ENCODE measurements at regions not wholly inside any gene's neighbourhood (a gene's known extent, or its start where the extent isn't known, plus 50 kb on each side); places are given as distances from the start of the nearest gene placed in this dataset.

DNA sequence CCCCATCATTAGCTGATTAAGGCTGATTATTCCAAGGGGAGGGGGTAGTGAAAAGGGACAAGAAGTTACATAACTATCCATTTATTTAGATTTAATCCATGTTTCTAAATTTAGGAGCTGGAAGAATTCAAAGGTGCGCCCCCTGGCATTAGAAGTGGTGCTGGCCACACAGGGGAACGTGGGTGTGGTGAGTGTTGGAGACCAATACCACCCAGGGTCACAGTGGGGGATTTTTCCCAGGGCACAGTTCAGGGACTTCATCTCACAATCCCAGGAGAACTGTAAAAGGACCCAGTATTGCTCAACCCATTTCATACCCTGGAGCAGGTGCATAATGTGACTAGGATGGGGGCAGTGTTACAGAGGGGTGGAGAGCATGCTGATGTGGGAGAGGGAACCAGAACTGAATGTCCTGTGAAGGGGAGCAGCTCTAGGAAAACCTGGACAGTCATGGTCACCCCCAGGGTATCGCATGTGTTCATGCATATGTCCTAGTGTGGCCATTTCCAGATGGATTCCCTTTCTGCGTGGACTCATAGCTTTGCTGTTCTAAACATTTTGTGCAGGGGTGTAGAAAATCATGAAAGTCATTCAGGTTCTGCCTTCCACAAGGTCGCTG, 110.3 kb downstream of the LSM3 start:
- no peak for DNase-seq

DNA sequence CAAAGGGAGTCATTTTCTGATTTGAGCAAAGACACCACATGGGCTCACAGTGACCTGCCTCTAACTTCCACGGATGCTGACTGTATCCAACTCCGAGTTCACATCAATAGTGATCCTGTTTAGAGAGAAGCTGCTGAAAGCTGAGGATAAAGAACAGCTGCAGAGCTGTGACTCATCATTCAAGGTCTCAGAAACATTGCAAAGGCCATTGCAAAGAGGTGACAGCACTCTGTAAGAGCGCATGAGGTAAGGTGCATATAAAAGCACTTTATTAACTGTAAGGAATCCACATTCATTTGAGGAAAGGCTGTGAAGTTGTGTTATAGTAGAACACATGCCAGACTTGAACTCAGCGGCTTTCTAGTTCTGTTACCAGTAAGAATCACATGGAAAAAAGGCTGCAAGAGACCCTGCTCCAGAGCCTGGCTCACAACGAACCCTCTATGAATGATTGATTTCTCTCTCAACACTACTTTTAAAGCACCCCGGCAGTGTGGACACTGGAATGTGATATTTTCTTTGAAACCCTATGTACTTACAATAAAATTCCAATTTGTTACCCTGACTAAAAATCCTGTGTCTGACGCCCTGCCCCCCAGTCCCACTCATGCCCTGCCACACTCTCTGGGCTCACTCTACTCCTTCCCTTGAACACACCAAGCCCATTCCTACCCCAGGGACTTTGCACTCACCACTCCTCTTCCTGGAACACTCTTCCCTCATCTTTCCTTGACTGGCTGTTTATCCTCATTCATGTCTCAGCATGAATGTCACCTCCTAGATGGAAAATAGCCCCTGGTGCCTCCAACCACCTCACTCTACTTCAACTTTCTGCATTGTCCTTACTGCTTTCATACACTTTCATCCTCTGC, 111.2 kb downstream of the LSM3 start:
- no peak for DNase-seq

DNA sequence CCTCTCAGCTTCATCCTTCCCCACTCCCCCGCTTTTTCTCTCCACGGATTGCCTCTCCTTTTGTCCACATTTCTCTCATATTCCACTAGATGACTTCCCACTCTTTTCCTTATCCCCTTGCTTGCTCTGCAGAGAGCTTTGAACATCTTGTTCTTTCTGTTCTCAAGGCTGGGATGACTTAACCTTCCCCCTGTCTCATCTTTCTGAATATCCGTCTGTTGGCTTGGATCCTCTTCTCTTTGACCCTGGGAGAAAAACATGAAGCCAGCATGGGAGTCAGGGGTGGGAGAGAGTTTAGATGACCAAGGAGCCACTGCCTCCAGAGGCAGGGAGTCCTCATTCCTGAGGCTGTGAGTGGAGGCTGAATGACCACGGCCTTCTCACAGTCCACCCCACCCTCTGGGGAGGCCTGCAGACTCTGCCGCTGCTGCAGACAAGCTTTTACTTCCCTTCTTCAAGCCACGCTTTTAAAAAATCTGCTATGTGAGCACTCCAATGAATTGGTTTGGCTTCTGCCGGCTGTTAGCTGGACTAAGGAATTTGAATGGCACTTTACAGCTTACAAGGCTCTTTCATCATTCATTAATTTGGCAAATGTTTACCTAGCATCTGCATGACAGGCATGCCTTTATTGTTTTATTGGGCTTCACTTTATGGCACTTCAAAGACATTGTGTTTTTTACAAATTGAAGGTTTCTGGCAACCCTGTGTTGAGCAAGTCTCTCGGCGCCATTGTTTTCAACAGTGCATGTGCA, 111.6 kb upstream of the SLC6A6 start:
- no peak for DNase-seq

DNA sequence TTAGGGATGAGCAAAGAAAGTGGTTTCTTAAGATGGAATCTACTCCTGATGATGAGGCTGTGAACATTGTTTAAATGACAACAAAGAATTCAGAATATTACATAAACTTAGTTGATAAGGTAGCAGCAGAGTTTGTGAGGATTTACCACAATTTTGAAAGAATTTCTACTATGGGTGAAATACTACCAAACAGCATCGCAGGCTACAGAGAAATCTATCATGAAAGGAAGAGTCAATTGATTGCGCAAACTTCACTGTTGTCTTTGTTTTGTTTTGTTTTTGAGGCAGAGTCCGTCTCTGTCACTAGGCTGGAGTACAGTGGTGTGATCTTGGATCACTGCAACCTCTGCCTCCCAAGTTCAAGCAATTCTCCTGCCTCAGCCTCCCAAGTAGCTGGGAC, 107.4 kb upstream of the SLC6A6 start:
- no peak for DNase-seq

DNA sequence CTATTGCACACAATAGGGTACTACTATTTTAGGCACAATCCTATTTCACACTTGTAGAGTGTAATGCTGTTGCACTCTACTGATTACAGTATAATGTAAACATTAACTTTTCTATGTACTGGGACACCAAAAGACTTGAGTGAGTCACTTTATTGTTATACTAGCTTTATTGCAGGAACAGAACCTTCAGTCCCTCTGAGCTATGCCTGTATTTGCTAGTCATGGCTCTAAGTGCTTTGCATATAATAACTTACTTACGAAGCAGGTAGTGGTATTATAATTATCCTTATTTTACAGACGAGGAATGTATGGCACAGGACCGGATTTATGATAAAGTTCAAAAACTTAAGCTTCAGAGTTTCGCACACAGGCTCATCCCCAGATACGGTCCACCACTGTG, 106.6 kb upstream of the SLC6A6 start:
- DNase-seq, result no peak

DNA sequence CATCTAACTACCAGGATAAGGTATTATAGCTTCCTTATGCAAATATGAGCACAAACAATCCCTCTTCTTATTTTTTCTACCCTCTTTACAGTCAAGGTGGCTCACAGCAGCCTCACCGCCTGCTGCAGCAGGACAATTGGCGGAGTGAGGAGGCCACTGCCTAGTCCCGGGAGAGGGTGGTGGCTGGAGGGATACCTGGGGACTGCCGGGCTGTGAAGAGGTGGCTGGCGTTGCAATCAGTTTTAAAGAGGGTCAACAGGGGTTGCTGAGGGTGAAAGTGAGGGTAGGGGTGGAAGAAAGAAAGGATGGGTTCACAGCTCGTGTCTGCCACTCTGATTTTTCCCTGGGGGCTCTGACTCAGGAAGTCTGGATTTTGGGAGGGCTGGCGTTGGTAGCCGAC, 105.1 kb upstream of the SLC6A6 start:
- no peak for DNase-seq

DNA sequence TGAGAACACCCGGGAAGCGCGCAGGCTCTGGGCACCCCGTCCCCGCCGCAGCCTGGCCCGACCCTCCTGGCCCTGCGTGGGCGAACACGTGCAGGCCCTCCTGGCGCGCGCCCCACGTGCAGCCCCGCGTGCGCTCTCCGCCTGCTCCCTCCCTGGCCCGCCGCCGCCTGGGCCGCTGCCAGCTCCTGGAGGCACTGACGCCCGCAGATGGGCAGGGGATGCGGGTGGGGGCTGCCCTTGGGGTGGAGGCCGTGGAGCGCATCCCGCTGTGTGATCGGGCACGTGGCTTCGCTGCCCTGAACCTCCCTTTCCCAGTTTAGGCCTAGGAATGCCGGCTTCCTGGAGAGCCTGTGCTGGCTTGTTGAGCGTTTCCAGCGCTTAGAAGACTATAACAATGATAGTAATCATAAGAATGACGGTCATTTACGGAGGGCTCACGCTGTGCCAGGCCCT, 104.6 kb upstream of the SLC6A6 start:
- DNase-seq, result no peak

DNA sequence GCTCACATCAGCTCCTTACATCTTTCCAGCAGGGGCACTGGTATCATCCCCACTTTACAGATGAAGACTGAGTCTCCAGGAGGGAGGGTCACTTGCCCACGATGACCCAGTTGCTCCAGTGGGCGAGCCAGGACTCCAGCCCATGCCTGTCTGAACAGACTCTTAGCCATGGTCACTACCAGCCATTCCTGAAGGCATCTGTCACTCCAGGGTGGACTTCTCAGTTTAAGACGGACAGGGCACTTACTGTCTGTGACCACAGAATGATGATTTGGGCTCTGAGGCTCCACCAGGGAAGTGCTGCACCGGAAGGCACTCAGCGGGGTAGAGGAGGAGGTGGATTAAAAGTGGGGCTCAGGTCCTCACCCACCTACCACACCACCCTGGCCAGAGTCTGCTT, 104.0 kb upstream of the SLC6A6 start:
- DNase-seq, result no peak

DNA sequence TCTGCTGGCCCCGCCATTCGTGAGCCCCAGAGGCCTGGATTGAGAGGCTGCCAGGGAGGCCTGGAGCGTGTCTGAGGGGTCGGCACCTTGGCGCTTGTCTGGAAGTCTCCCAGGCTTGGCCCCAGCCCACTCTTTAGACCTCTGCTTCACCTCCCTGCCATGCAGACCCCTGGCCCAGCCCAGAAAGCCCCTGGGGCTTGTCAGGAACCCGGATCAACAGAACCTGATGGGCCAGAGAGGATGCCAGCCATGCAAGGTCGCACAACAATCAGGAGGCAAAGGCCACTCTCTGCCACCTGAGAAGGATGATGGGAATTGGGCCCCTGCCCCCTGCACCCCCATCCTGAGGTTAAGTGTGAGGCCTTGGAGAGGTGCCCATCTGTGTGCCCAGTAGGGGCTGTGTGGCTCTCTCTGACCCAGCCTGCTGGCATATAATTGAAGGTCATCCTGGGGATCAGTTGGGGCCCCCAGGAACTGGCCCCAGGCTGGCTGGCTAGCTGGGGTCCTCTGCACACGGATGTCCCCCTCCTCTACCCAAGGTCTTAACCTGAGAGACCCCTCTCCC, 103.3 kb upstream of the SLC6A6 start:
- DNase-seq, result no peak

DNA sequence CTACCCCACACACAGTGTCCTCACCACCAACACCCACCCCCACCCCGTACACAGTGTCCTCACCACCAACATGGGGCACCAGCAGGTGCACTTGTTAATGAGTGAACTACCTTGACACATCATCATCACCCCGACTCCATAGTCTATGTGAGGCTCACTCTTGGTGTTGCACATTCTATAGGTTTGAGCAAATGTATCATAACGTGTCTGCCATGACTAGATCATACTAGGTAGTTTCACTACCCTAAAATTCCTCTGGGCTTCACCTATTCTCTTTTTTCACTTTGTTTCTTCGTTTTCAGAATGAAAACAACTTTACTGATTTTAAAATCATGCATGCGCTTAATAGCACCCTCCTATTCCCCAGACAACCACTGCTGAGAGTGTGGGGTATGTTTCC, 102.6 kb upstream of the SLC6A6 start:
- DNase-seq, result no peak

DNA sequence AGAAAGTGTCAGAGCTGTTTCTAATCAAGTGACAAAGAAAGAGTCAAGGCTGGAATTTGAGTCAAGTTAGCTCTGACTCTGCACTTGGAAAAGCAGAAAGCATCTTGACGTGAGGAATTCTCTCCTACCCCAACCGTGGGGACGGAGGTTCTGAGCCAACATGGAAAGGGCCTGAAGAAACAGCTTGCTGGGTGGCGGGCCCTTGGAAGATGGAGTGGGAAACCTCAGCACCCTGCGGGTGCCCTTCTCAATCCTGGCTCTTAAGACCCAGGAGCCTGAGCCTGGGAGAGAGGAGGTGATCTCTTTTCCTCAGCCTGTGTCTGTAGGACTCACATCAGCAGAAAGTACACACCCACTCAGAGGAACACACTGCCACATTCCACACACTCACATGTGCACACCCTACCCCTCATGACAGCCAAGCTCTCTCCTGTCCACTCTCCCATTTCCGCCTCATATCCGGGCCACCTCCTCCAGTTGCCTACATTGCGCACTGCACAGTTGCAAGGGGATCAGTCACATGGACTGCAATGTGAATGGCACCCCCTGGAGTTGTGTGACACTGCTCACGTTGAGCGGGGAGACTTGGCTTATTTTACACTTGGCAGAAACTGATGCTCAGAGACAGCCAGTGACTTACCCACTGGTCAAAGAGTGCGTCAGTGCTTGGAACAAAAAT, 101.5 kb upstream of the SLC6A6 start:
- DNase-seq, result no peak

DNA sequence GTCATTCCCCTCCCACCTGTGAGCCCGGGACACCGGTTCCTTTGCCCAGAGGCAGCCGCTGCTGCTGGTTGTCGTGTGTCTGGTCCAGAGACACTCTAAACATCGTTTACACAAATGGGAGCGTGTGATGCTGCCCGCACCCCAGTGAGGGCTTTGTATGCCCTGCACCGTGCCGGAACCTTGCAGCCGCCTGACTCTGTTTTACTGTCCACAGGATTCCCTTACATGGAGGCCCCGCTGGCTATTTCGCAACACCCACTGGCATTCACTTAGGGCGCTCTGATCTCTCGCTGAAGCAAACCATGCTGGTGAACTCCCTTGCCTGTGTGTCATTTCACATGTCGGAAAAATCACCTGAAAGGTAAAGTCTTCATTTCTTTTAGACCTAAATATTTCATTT, 100.8 kb upstream of the SLC6A6 start:
- DNase-seq, result no peak

DNA sequence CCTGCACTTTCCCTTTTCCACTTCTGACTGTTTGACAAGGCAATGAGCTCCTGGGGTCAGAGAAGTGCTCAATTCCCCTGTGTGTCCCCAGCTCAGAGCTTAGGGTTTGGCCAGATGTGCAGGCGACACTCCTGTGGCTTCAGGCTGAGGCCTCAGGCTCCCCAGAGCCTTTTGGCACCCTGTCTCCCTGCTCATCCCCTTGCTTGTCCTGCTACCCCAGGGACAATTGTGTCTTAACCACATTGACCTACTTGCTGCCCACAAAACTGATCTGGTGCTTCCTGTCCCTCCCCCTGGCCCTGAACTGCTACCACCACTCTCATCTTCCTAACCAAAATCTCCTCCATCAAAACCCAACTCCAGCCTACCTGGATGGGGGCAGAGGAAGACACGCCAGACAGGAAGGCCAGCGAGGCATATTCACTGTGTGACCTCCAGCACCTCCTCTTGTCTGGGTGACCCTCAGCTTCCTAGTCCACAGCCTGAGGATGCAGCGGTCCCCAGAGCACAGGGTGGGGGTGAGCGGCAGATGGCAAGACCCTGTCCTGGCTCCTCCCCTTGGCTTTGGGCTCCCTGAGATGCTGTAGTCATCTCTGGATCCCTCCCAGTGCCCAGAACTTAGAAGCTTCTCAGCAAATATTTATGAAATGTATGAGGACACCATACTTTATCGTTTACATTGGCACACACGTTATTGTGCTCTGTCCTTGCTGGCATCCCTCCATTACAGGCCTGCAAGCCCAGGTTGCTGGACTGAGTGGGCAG, 98.9 kb upstream of the SLC6A6 start:
- DNase-seq, result no peak

DNA sequence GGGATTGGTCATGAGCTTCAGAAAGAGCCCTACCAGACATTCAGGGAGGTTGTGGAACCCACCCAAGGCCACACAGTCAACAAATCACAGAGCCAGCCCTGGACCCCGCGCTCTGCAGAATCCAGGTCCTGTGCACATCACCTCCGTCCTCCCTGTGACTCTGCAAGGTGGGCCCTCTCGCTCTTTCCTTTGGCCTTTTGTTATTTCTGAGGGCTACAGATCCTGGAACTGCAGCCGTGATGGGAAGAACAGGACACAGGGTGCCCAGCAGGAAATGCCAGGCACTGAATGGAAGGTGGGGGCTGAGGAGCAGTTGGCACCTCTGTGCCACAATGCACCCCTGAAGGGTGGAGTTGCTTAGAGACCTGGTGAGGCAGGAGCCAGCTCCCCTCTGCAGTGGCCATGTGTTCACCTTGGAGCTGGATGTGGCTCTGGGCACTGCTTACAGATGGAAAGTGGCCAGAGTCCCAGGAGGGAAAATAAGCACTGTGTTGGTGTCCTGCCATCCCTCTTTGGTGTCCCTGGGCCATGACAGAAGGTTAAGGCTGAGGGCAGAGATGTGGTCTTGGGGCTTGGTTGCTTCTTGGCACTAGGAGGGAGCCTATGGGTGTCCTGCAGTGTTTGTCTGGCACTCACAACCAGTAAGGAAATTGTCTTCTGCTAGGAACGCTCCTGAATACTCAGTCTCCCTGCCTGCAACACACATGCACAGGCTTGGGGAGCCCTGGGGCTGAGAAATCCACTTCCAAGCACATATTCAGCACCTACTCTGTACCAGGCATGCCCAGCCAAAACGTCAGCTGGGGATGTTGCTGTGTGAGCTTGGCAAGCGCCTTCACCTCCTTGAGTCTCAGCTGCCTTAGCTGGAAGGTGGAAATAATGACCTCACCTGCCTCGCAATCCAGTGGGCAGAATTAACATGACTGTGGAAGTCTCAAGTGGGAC, 98.0 kb upstream of the SLC6A6 start:
- no peak for DNase-seq

DNA sequence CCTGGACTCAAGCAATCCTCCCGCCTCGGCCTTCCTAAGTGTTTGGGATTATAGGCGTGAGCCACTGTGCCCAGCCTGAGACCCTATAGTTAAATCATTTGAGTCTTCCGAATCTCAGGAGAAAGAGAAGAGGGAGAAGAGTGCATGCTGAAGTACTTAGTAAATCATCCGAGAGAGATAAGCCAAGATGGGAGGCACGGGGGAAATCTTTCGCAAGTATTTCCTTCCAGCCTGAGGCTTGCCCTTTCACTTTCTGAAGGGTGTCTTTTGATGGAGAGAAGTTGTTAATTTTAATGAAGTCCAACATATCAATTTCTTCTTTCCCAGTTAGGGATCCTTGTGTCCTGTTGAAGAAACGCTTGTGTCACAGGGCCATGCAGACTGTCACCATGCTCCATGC, 97.1 kb upstream of the SLC6A6 start:
- DNase-seq, result no peak

DNA sequence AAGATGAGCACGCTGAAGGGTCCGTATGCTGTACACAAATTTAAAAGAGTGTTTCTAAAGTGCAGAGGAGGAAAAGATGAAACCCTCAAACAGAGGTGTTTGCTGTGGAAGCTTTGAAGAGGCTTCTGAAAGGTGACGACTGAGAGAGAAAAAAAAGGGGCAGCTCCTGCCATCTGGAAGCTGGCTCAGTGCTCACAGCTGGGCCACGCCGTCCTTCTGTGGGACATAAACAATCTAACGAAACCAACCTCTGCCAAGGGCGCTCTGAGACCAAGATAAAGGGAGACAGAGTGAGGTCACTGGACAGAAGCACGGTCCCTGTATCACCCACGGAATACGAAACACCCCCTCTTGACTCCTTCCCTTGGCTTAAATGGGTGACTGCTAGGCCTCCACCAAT, 96.3 kb upstream of the SLC6A6 start:
- DNase-seq, result no peak

DNA sequence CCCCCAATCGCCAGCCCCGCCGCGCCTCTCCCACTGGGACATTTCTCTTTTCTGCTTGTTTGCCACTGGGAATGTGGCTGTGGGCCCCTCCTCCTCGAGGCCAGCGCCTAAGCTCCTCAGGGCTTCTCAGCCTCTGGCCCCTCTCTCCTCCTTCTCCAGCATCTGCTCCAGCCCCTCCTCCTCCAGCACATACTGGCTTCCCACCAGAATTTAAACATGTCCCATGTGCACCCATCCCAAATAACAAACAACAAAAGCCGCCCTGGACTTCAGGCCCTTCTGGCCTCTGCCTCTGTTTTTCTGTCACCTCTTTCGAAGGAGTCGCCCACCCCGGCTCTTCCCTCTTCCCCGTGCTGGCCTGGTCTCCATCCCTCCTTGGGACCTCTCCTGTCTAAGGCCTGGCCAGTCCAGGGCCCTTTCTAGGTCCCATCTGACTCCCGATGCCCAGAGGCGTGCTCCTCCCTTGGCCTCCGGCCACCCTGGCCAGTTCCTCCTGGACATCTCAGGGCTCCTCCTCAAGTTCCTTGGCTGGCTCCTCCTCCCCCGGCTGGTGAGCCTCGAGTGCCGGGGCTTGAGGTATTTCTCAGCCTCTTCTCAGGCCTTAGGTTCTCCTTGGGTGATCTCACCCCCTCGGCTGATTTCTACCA, 94.6 kb upstream of the SLC6A6 start:
- no peak for DNase-seq

DNA sequence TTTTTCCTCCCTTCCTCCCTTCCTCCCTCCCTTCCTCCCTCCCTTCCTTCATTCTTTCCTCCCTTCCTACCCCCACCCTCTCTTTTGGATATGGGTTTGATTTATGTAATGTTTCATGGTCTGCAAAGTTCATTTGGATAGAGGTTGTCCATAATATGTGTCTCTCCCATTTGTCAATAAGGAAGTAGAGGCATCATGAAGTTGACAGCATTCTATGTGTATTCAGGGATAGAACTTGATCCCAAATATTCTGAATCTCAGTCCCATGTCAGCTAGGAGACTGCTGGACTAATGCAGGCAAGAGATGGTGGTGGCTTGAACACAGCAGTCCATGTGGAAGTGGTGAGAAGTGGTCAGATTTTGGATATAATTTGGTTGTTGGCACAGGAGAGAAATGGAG, 90.7 kb upstream of the SLC6A6 start:
- no peak for DNase-seq

DNA sequence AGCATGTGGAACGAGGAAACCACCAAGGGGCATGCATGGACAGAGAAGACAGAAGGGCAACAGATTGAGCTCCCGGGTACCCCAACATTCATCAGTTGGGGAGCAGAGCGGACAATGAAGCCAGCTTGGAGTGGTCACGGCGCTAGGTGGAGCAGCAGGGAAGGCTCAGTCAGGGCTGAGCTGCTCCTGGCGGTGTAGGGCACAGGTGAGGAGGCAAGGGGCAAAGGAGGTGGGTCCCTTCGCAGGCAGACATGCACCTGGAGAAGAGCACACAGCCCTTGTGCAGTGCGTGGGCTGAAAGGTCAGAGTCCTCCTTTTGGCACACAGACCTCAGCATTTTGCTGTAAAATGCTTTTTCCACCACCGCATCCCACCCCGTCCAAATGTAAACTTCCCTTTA, 90.0 kb upstream of the SLC6A6 start:
- DNase-seq, result no peak

DNA sequence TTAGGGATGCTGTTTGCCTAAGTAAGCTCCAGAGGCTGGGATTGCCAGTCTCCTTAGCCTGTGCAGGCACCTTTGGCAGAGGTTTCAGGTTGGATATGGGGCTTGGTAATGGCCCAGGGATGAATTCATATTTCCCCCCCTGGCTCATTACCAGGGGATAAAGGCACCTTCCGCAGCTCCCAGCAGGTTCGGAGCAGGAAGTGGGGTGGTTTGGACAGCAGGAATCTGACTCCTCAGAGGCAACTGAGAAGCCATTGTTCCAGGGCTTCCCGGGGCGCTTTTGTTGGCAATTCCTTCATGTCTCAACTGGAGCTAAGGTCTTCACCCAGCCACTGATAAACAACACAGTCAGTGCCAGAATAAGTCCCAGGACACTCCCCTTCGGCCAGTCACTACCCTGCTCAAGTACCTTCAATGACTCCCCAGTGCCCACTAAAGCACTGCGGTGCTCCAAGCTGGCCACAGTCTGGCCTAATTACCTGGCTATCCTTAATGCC, 85.3 kb upstream of the SLC6A6 start:
- no peak for DNase-seq
